H9 (cell line): ENCODE measurements at regions not wholly inside any gene's neighbourhood (a gene's known extent, or its start where the extent isn't known, plus 50 kb on each side); places are given as distances from the start of the nearest gene placed in this dataset.

Source experiments
- DNase-seq: peaks from one replicate; pipeline ENCODE4 v3.0.0-alpha.2; 2017
- H2AFZ ChIP-seq: one replicate; pipeline ENCODE4 v1.6.1; 2013; ENCODE audit warnings: mild to moderate bottlenecking, low read length, control low read depth, moderate library complexity
- H2AK5ac ChIP-seq: 2 replicates; pipeline ENCODE4 v1.6.1; 2013; ENCODE audit warnings: low read length, control low read depth, mixed read lengths; ENCODE audit not compliant: insufficient read length
- H2BK120ac ChIP-seq: one replicate; pipeline ENCODE4 v1.6.1; 2013; ENCODE audit warnings: low read depth, mild to moderate bottlenecking, low read length, control low read depth, inconsistent platforms; ENCODE audit not compliant: poor library complexity, severe bottlenecking
- H2BK12ac ChIP-seq: 2 replicates; pipeline ENCODE4 v1.6.1; 2013; ENCODE audit warnings: low read length, control low read depth, mixed read lengths, low read depth; ENCODE audit not compliant: insufficient read length
- H2BK15ac ChIP-seq: 2 replicates; pipeline ENCODE4 v1.6.1; 2013; ENCODE audit warnings: low read depth, low read length, control low read depth
- H2BK20ac ChIP-seq: one replicate; pipeline ENCODE4 v1.6.1; 2013; ENCODE audit warnings: low read depth, mild to moderate bottlenecking, low read length, control low read depth, inconsistent platforms; ENCODE audit not compliant: poor library complexity, severe bottlenecking
- H2BK5ac ChIP-seq: 2 replicates; pipeline ENCODE4 v1.6.1; 2013; ENCODE audit warnings: low read length, control low read depth, mixed read lengths; ENCODE audit not compliant: insufficient read length
- H3K14ac ChIP-seq: 2 replicates; pipeline ENCODE4 v1.6.1; 2013; ENCODE audit warnings: low read length, control low read depth; ENCODE audit not compliant: insufficient read depth
- H3K18ac ChIP-seq: 2 replicates; pipeline ENCODE4 v1.6.1; 2013; ENCODE audit warnings: low read depth, mild to moderate bottlenecking, mixed read lengths, low read length, control low read depth; ENCODE audit not compliant: insufficient read length
- H3K23ac ChIP-seq: 2 replicates; pipeline ENCODE4 v1.6.1; 2013; ENCODE audit warnings: low read length, control low read depth, mixed read lengths, low read depth; ENCODE audit not compliant: insufficient read length
- H3K23me2 ChIP-seq: 2 replicates; pipeline ENCODE4 v1.6.1; 2013; ENCODE audit warnings: low read depth, mild to moderate bottlenecking, mixed read lengths, low read length, control low read depth; ENCODE audit not compliant: insufficient read length, poor library complexity, severe bottlenecking
- H3K27ac ChIP-seq: 2 replicates; pipeline ENCODE4 v1.5.1; 2013; ENCODE audit warnings: low read length, control low read depth, mixed read lengths, low read depth; ENCODE audit not compliant: insufficient read length
- H3K27me3 ChIP-seq: 2 replicates; pipeline ENCODE4 v1.6.1; 2013; ENCODE audit warnings: low read length, control low read depth, inconsistent platforms; ENCODE audit not compliant: insufficient read depth
- H3K4ac ChIP-seq: 2 replicates; pipeline ENCODE4 v1.6.1; 2013; ENCODE audit warnings: low read depth, mild to moderate bottlenecking, control low read depth, inconsistent platforms, low read length, moderate library complexity
- H3K4me1 ChIP-seq: 2 replicates; pipeline ENCODE4 v1.6.1; 2013; ENCODE audit warnings: low read length, control low read depth, inconsistent platforms; ENCODE audit not compliant: insufficient read depth
- H3K4me2 ChIP-seq: 2 replicates; pipeline ENCODE4 v1.6.1; 2013; ENCODE audit warnings: low read length, control low read depth, mixed read lengths; ENCODE audit not compliant: insufficient read length, insufficient read depth
- H3K56ac ChIP-seq: 2 replicates; pipeline ENCODE4 v1.6.1; 2013; ENCODE audit warnings: low read depth, mild to moderate bottlenecking, mixed read lengths, low read length, control low read depth; ENCODE audit not compliant: insufficient read length
- H3K79me1 ChIP-seq: 2 replicates; pipeline ENCODE4 v1.6.1; 2013; ENCODE audit warnings: low read depth, mild to moderate bottlenecking, moderate library complexity, low read length, control low read depth, inconsistent platforms; ENCODE audit not compliant: insufficient read depth, poor library complexity, severe bottlenecking
- H3K79me2 ChIP-seq: 2 replicates; pipeline ENCODE4 v1.6.1; 2013; ENCODE audit warnings: low read length, control low read depth, inconsistent platforms; ENCODE audit not compliant: insufficient read depth
- H3K9ac ChIP-seq: 2 replicates; pipeline ENCODE4 v1.6.1; 2013; ENCODE audit warnings: low read length, control low read depth, mixed read lengths; ENCODE audit not compliant: insufficient read length; ENCODE audit errors: extremely low read depth
- H3K9me3 ChIP-seq: one replicate; pipeline ENCODE4 v1.6.1; 2013; ENCODE audit warnings: low read depth, low read length, inconsistent platforms; ENCODE audit not compliant: control insufficient read depth
- H3T11ph ChIP-seq: one replicate; pipeline ENCODE4 v1.6.1; 2013; ENCODE audit warnings: mild to moderate bottlenecking, low read length, control low read depth, inconsistent platforms
- H4K20me1 ChIP-seq: one replicate; pipeline ENCODE4 v1.6.1; 2013; ENCODE audit not compliant: control insufficient read depth, insufficient read length, insufficient read depth
- H4K5ac ChIP-seq: 2 replicates; pipeline ENCODE4 v1.6.1; 2013; ENCODE audit warnings: low read depth, mild to moderate bottlenecking, mixed read lengths, low read length, control low read depth; ENCODE audit not compliant: insufficient read length
- H4K8ac ChIP-seq: replicated peaks from 2 replicates; pipeline ENCODE4 v1.6.1; 2013; ENCODE audit warnings: low read length, control low read depth, mixed read lengths, low read depth; ENCODE audit not compliant: insufficient read length
- H4K91ac ChIP-seq: 2 replicates; pipeline ENCODE4 v1.6.1; 2013; ENCODE audit warnings: low read depth, mild to moderate bottlenecking, moderate library complexity, mixed read lengths, low read length, control low read depth; ENCODE audit not compliant: insufficient read length
- H3K27ac Mint-ChIP-seq, 3 experiments: 2 replicates in 2 of 3; 3 replicates in 1 of 3; pipeline ENCODE4 v1.8.0; 2020 to 2021; ENCODE audit warnings: mixed read lengths in 3 of 3, mild to moderate bottlenecking in 1 of 3, moderate library complexity in 1 of 3
- H3K27me3 Mint-ChIP-seq: 2 replicates; pipeline ENCODE4 v1.8.0; 2021; ENCODE audit warnings: low read depth, mild to moderate bottlenecking, moderate library complexity, mixed read lengths
- H3K36me3 Mint-ChIP-seq, 3 experiments: 2 replicates in 2 of 3; 3 replicates in 1 of 3; pipeline ENCODE4 v1.8.0; 2020 to 2021; ENCODE audit warnings: low read depth in 3 of 3, mixed read lengths in 3 of 3; ENCODE audit not compliant: insufficient read depth in 1 of 3
- H3K4me1 Mint-ChIP-seq, 2 experiments: 2 replicates each; pipeline ENCODE4 v1.8.0; 2020; ENCODE audit warnings: mixed read lengths in 2 of 2
- H3K4me3 Mint-ChIP-seq, 2 experiments: 2 replicates in 1 of 2; 3 replicates in 1 of 2; pipeline ENCODE4 v1.8.0; 2020 to 2021; ENCODE audit warnings: mild to moderate bottlenecking in 2 of 2, mixed read lengths in 2 of 2, moderate library complexity in 1 of 2
- H3K9me3 Mint-ChIP-seq, 2 experiments: 2 replicates in 1 of 2; 3 replicates in 1 of 2; pipeline ENCODE4 v1.8.0; 2020; ENCODE audit warnings: mild to moderate bottlenecking in 2 of 2, mixed read lengths in 2 of 2, moderate library complexity in 1 of 2
- WGBS: extraction: QIAGEN DNeasy Blood & Tissue Kit; methylation state at CpG from one replicate; pipeline ENCODE4 v1.1.7; 2013; ENCODE audit warnings: missing lambda C conversion rate, low lambda C conversion rate, mixed read lengths; ENCODE audit not compliant: insufficient read length; ENCODE audit errors: extremely low coverage; 5-methylcytosine and 5-hydroxymethylcytosine counted together
- TF ChIP-seq, protein P1 (sequence below): fragments of 200-600 bp; sonication (generic); conservative IDR thresholded peaks from 3 replicates; pipeline ENCODE4 v1.8.0; 2021; ENCODE audit warnings: antibody characterized with exemption, mild to moderate bottlenecking

DNA sequence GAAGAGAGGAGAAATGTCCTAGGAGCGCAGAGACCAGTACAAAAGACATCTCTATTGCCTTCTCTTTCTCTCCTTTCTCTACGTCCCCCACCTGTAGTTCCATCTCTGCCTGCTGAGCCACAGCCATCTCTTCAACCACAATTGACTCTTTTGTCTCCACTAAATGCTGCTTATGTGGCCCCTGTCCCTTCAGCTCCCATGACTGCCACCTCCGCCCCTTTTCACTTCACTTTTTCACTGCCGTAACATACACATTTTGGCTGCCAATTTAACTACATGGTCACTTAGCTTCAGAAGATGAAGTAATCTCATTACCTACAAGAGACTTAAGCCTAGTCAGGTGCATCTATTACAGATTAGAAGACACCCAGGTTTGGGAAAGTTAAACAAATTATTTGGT lies 81.9 kb downstream of the MZT1 start:
- H3K4me2 ChIP-seq: no peak overlapping the region
- no peak overlapping the region for H3K27ac ChIP-seq
- no peak overlapping the region for H4K5ac ChIP-seq
- H2AFZ ChIP-seq: no peak overlapping the region
- H3K56ac ChIP-seq: no peak overlapping the region
- no peak overlapping the region for H3K14ac ChIP-seq
- H3K27me3 ChIP-seq: no peaks in the 10 kb centered on the region
- H2BK15ac ChIP-seq: no peak overlapping the region
- no peak overlapping the region for H2BK5ac ChIP-seq
- Mint-ChIP-seq H3K27ac (no peak overlapping the region), H3K27me3 (no peaks in the 10 kb centered on the region), H3K4me1 (peaks cover 4 to 8% of the 10 kb centered on the region in 2 experiments; a peak in 3 of 4 replicates), H3K36me3 (no peaks in the 10 kb centered on the region), H3K4me3 (no peak overlapping the region), H3K9me3 (no peaks in the 10 kb centered on the region)
- H3K79me1 ChIP-seq: no peaks in the 10 kb centered on the region
- H2BK12ac ChIP-seq: no peak overlapping the region
- H3K9ac ChIP-seq: no peak overlapping the region
- H3K4ac ChIP-seq: no peak overlapping the region
- no peaks in the 10 kb centered on the region for H3K4me1 ChIP-seq
- no peaks in the 10 kb centered on the region for H3K9me3 ChIP-seq
- no peak for DNase-seq
- H3K23me2 ChIP-seq: no peaks in the 10 kb centered on the region
- no peak overlapping the region for H2BK120ac ChIP-seq
- WGBS: no CpG with 5 or more reads among the region's 4 CpGs
- H4K91ac ChIP-seq: no peak overlapping the region
- no peak overlapping the region for H2BK20ac ChIP-seq
- H3K79me2 ChIP-seq: no peaks in the 10 kb centered on the region
- no peak overlapping the region for H3K18ac ChIP-seq
- TF ChIP-seq, protein P1, sequence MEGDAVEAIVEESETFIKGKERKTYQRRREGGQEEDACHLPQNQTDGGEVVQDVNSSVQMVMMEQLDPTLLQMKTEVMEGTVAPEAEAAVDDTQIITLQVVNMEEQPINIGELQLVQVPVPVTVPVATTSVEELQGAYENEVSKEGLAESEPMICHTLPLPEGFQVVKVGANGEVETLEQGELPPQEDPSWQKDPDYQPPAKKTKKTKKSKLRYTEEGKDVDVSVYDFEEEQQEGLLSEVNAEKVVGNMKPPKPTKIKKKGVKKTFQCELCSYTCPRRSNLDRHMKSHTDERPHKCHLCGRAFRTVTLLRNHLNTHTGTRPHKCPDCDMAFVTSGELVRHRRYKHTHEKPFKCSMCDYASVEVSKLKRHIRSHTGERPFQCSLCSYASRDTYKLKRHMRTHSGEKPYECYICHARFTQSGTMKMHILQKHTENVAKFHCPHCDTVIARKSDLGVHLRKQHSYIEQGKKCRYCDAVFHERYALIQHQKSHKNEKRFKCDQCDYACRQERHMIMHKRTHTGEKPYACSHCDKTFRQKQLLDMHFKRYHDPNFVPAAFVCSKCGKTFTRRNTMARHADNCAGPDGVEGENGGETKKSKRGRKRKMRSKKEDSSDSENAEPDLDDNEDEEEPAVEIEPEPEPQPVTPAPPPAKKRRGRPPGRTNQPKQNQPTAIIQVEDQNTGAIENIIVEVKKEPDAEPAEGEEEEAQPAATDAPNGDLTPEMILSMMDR: no peak
- H3T11ph ChIP-seq: no peak overlapping the region
- H4K8ac ChIP-seq: no peak overlapping the region
- H4K20me1 ChIP-seq: no peaks in the 10 kb centered on the region
- no peak overlapping the region for H3K23ac ChIP-seq
- H2AK5ac ChIP-seq: no peak overlapping the region
